Tibial nerve (tissue), 3 donors: ENCODE measurements at regions not wholly inside any gene's neighbourhood (a gene's known extent, or its start where the extent isn't known, plus 50 kb on each side); places are given as distances from the start of the nearest gene placed in this dataset.

Experiments used
- POLR2A ChIP-seq, 2 donors: fragments of 450-650 bp; IDR thresholded peaks; one replicate each; pipeline ENCODE4 v1.6.1; 2017; ENCODE audit warnings: antibody characterized with exemption in 2 of 2, mild to moderate bottlenecking in 2 of 2, moderate library complexity in 2 of 2
- TF ChIP-seq, protein P1 (sequence below), 5 experiments: fragments of 200-600 bp in 3 of 5; fragments of 450-650 bp in 2 of 5; sonication (generic) in 3 of 5; IDR thresholded peaks; one replicate each; pipeline ENCODE4 v1.5.1; 2016 to 2019; ENCODE audit warnings: antibody characterized with exemption in 5 of 5, mild to moderate bottlenecking in 3 of 5, moderate library complexity in 2 of 5

DNA sequence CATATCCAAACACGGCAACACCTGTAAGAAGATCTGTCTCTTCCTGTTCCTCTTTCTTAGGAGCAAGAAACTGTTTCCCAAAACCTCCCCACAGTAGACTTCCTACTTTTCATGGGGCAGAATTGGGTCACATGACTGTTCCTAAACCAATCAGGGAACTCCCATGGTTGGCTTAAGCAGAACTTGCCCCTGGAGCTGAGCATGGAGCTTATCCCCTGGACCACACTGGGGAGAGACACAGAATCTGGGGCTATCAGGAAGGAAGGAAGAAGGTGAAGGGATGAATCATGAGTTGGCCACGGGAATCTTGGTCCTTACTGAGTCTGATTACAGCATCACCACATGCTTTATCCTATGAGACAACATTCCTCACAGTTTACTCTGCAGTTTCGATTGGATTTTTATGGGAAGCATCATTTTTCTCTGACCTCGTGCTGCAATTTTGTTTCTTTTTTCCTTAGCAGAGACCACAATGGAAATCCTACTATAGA, 81.8 kb downstream of the CDC7 start:
- TF ChIP-seq, protein P1, sequence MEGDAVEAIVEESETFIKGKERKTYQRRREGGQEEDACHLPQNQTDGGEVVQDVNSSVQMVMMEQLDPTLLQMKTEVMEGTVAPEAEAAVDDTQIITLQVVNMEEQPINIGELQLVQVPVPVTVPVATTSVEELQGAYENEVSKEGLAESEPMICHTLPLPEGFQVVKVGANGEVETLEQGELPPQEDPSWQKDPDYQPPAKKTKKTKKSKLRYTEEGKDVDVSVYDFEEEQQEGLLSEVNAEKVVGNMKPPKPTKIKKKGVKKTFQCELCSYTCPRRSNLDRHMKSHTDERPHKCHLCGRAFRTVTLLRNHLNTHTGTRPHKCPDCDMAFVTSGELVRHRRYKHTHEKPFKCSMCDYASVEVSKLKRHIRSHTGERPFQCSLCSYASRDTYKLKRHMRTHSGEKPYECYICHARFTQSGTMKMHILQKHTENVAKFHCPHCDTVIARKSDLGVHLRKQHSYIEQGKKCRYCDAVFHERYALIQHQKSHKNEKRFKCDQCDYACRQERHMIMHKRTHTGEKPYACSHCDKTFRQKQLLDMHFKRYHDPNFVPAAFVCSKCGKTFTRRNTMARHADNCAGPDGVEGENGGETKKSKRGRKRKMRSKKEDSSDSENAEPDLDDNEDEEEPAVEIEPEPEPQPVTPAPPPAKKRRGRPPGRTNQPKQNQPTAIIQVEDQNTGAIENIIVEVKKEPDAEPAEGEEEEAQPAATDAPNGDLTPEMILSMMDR (IDR thresholded peaks at IDR 0.05): no peak
- TF ChIP-seq POLR2A (IDR thresholded peaks at IDR 0.05): no peak
